ENCODE measurements at regions not wholly inside any gene's neighbourhood (a gene's known extent, or its start where the extent isn't known, plus 50 kb on each side); places are given as distances from the start of the nearest gene placed in this dataset.
A peak's percentile ranks its signal among the peaks of the same experiment; 100 is the strongest.

GRCh38 chr5:143694357-143694756 lies 117.6 kb upstream of the HMHB1 start (continued):
- TF ChIP-seq EZH2 (conservative IDR thresholded peaks at IDR 0.05; ENCODE audit: low read depth, low read length) (no peak), ZNF746 (CRISPR knock-in tag; IDR thresholded peaks at IDR 0.05) (no peak)
- TF ChIP-seq, protein P1, sequence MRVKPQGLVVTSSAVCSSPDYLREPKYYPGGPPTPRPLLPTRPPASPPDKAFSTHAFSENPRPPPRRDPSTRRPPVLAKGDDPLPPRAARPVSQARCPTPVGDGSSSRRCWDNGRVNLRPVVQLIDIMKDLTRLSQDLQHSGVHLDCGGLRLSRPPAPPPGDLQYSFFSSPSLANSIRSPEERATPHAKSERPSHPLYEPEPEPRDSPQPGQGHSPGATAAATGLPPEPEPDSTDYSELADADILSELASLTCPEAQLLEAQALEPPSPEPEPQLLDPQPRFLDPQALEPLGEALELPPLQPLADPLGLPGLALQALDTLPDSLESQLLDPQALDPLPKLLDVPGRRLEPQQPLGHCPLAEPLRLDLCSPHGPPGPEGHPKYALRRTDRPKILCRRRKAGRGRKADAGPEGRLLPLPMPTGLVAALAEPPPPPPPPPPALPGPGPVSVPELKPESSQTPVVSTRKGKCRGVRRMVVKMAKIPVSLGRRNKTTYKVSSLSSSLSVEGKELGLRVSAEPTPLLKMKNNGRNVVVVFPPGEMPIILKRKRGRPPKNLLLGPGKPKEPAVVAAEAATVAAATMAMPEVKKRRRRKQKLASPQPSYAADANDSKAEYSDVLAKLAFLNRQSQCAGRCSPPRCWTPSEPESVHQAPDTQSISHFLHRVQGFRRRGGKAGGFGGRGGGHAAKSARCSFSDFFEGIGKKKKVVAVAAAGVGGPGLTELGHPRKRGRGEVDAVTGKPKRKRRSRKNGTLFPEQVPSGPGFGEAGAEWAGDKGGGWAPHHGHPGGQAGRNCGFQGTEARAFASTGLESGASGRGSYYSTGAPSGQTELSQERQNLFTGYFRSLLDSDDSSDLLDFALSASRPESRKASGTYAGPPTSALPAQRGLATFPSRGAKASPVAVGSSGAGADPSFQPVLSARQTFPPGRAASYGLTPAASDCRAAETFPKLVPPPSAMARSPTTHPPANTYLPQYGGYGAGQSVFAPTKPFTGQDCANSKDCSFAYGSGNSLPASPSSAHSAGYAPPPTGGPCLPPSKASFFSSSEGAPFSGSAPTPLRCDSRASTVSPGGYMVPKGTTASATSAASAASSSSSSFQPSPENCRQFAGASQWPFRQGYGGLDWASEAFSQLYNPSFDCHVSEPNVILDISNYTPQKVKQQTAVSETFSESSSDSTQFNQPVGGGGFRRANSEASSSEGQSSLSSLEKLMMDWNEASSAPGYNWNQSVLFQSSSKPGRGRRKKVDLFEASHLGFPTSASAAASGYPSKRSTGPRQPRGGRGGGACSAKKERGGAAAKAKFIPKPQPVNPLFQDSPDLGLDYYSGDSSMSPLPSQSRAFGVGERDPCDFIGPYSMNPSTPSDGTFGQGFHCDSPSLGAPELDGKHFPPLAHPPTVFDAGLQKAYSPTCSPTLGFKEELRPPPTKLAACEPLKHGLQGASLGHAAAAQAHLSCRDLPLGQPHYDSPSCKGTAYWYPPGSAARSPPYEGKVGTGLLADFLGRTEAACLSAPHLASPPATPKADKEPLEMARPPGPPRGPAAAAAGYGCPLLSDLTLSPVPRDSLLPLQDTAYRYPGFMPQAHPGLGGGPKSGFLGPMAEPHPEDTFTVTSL (CRISPR knock-in tag; IDR thresholded peaks at IDR 0.05; ENCODE audit: borderline replicate concordance): peak; percentile 38; the same call in 1 of the 2 replicates

GRCh38 chr5:143693651-143694252 lies 118.2 kb upstream of the HMHB1 start:
- in situ Hi-C loops (cut with HindIII; ENCODE audit: extremely low pct_ligation_motif_present, low pct_unique_long_range_greater_than_20kb) (no loop called here), intact Hi-C loops (cut with micrococcal nuclease; ENCODE audit: unreplicated experiment) (no loop called here)
- Histone ChIP-seq H3K9ac (ENCODE audit: insufficient read depth, low read depth, low read length) (no peak overlapping the region), H3K4me2 (ENCODE audit: low read depth, low read length) (0 out of 2 replicates have a peak overlapping the region, but pooled peaks have one; percentile 26), H3K27ac (ENCODE audit: extremely low read length, insufficient read depth, low read length) (no peak overlapping the region), H4K20me1 (ENCODE audit: insufficient read depth, low read length) (no peaks in the 10 kb centered on the region), H3K36me3 (replicated peaks in 1 of 2; ENCODE audit: control insufficient read depth in 1 of 2, insufficient read depth in 2 of 2, low read length in 2 of 2) (no peaks in the 10 kb centered on the region), H3K79me2 (ENCODE audit: insufficient read depth, low read length) (no peaks in the 10 kb centered on the region), H3K27me3 (ENCODE audit: control insufficient read depth in 1 of 2, insufficient read depth in 2 of 2, low read length in 2 of 2) (no peaks in the 10 kb centered on the region; a peak in 2 of 5 replicates), H3K9me3 (ENCODE audit: low read length) (no peaks in the 10 kb centered on the region), H2AFZ (ENCODE audit: low read length) (no peak overlapping the region), H3K4me1 (ENCODE audit: insufficient read depth, low read length) (peaks cover 32% of the 10 kb centered on the region), H3K4me3 (replicated peaks in 1 of 3; ENCODE audit: insufficient read depth in 1 of 3, low read depth in 2 of 3, low read length in 3 of 3) (no peak overlapping the region)
- TF ChIP-seq HNRNPK (IDR thresholded peaks at IDR 0.05; ENCODE audit: low read depth, low read length, poor library complexity, severe bottlenecking): peak; percentile 13
- no peak for TF ChIP-seq ZNF646 (CRISPR knock-in tag; IDR thresholded peaks at IDR 0.05)
- no peak for DNase-seq (ENCODE audit: low spot score)
- no peak for FAIRE-seq
- CTCF ChIA-PET (ENCODE audit: low intra/inter-chr PET ratio, low total read pairs): no interaction called here
- no TSS peak for BruUV-seq (replicated peaks)
- POLR2A ChIA-PET: interaction anchor here (1.0 to 1.1 kb wide), 2 partner anchors 13 to 20 kb away, joined by 3 read pairs; no protein-coding TSS in a partner anchor
- 76% methylated on average over 4 of the region's 4 CpGs for WGBS (ENCODE audit: low lambda C conversion rate)
- no peak; the same call in 2 of the 3 replicates for ATAC-seq

Data from HepG2 (cell line).